WTC11 (cell line): ENCODE measurements at regions not wholly inside any gene's neighbourhood (a gene's known extent, or its start where the extent isn't known, plus 50 kb on each side); places are given as distances from the start of the nearest gene placed in this dataset.
"Not testable (repeated sequence)": the region's sequence is repeated elsewhere in the genome, so short reads cannot be mapped to it uniquely, and the experiment has no call there.

Experiments
- ATAC-seq: fragments of 200-7000 bp; cut with Tn5 transposase; 2 replicates; pipeline ENCODE4 v1.10.0; 2021; ENCODE audit warnings: mild to moderate bottlenecking, moderate library complexity
- CTCF ChIA-PET: fragments of 300-600 bp; sonication (Branson Sonifier 250); formaldehyde crosslinking; loops from one replicate; lab custom pipeline; 2021; ENCODE audit warnings: antibody characterized with exemption; lab: Charles Lee
- POLR2A ChIA-PET: fragments of 350-600 bp; sonication (Branson Sonifier 250); formaldehyde crosslinking; loops from one replicate; lab custom pipeline; 2021; ENCODE audit warnings: antibody characterized with exemption; lab: Charles Lee
- DNase-seq: peaks from one replicate; pipeline ENCODE4 v3.0.0; 2021; ENCODE audit warnings: low spot score
- H3K27ac Mint-ChIP-seq: 2 replicates; pipeline ENCODE4 v1.8.0; 2021; ENCODE audit warnings: mixed read lengths
- H3K27me3 Mint-ChIP-seq: 2 replicates; pipeline ENCODE4 v1.8.0; 2021; ENCODE audit warnings: low read depth, mild to moderate bottlenecking, moderate library complexity, mixed read lengths
- H3K36me3 Mint-ChIP-seq: 2 replicates; pipeline ENCODE4 v1.8.0; 2021; ENCODE audit warnings: mixed read lengths
- H3K4me1 Mint-ChIP-seq: 2 replicates; pipeline ENCODE4 v1.8.0; 2022; ENCODE audit warnings: mixed read lengths
- H3K4me3 Mint-ChIP-seq: 2 replicates; pipeline ENCODE4 v1.8.0; 2021; ENCODE audit warnings: mild to moderate bottlenecking, moderate library complexity, mixed read lengths
- H3K9me3 Mint-ChIP-seq: 2 replicates; pipeline ENCODE4 v1.8.0; 2021; ENCODE audit warnings: mixed read lengths
- CBFB ChIP-seq: sonication (generic); formaldehyde crosslinking; IDR thresholded peaks from 2 replicates; pipeline ENCODE4 v1.8.1; 2022; ENCODE audit warnings: mild to moderate bottlenecking, low read depth, missing genetic modification reagents
- CDX4 ChIP-seq: fragments of 250-450 bp; sonication (Bioruptor Pico); IDR thresholded peaks from 2 replicates; pipeline ENCODE4 v1.9.0; 2021; ENCODE audit warnings: moderate library complexity, mild to moderate bottlenecking, inconsistent platforms, borderline replicate concordance
- E2F5 ChIP-seq: sonication (generic); formaldehyde crosslinking; IDR thresholded peaks from 2 replicates; pipeline ENCODE4 v1.8.1; 2022; ENCODE audit warnings: mild to moderate bottlenecking, moderate library complexity, missing genetic modification reagents
- ETV6 ChIP-seq: sonication (generic); formaldehyde crosslinking; IDR thresholded peaks from 2 replicates; pipeline ENCODE4 v1.8.1; 2022; ENCODE audit warnings: mild to moderate bottlenecking, missing genetic modification reagents
- FOXP1 ChIP-seq: sonication (generic); formaldehyde crosslinking; IDR thresholded peaks from 2 replicates; pipeline ENCODE4 v1.8.0; 2022; ENCODE audit warnings: missing genetic modification reagents, mild to moderate bottlenecking, moderate library complexity, borderline replicate concordance
- IRF2 ChIP-seq: sonication (generic); formaldehyde crosslinking; IDR thresholded peaks from 2 replicates; pipeline ENCODE4 v1.8.0; 2022; ENCODE audit warnings: low read depth, missing genetic modification reagents, borderline replicate concordance
- NFE2L1 ChIP-seq: sonication (generic); formaldehyde crosslinking; IDR thresholded peaks from 2 replicates; pipeline ENCODE4 v1.8.1; 2023; ENCODE audit warnings: missing genetic modification reagents
- PREB ChIP-seq: sonication (generic); formaldehyde crosslinking; IDR thresholded peaks from 2 replicates; pipeline ENCODE4 v1.8.1; 2022; ENCODE audit warnings: mild to moderate bottlenecking, missing genetic modification reagents, moderate library complexity, borderline replicate concordance
- PRRX2 ChIP-seq: fragments of 250-450 bp; sonication (Bioruptor Pico); IDR thresholded peaks from 2 replicates; pipeline ENCODE4 v1.8.0; 2021; ENCODE audit warnings: mild to moderate bottlenecking
- SMAD3 ChIP-seq: sonication (generic); formaldehyde crosslinking; IDR thresholded peaks from 2 replicates; pipeline ENCODE4 v1.8.0; 2022; ENCODE audit warnings: missing genetic modification reagents, mild to moderate bottlenecking, borderline replicate concordance
- TP53 ChIP-seq: sonication (generic); formaldehyde crosslinking; IDR thresholded peaks from 2 replicates; pipeline ENCODE4 v1.8.1; 2023; ENCODE audit warnings: mild to moderate bottlenecking, missing genetic modification reagents
- ZNF138 ChIP-seq: sonication (generic); formaldehyde crosslinking; conservative IDR thresholded peaks from 2 replicates; pipeline ENCODE4 v1.8.1; 2022; ENCODE audit warnings: mild to moderate bottlenecking, moderate library complexity, missing genetic modification reagents
- ZNF317 ChIP-seq: sonication (generic); formaldehyde crosslinking; IDR thresholded peaks from 2 replicates; pipeline ENCODE4 v1.8.1; 2023; ENCODE audit warnings: low read depth, mild to moderate bottlenecking, moderate library complexity, missing genetic modification reagents, borderline replicate concordance
- ZNF396 ChIP-seq: fragments of 250-450 bp; sonication (Bioruptor Pico); IDR thresholded peaks from 2 replicates; pipeline ENCODE4 v1.8.0; 2021; ENCODE audit warnings: mild to moderate bottlenecking, moderate library complexity, borderline replicate concordance
- TF ChIP-seq, protein P1 (sequence below): sonication (generic); formaldehyde crosslinking; IDR thresholded peaks from 2 replicates; pipeline ENCODE4 v1.8.0; 2022; ENCODE audit warnings: missing genetic modification reagents
- TF ChIP-seq, protein P2 (sequence below): sonication (generic); formaldehyde crosslinking; IDR thresholded peaks from 2 replicates; pipeline ENCODE4 v1.8.1; 2023; ENCODE audit warnings: mild to moderate bottlenecking, moderate library complexity, missing genetic modification reagents
- TF ChIP-seq, protein P3 (sequence below): sonication (generic); formaldehyde crosslinking; conservative IDR thresholded peaks from 2 replicates; pipeline ENCODE4 v1.8.1; 2022; ENCODE audit warnings: mild to moderate bottlenecking, missing genetic modification reagents
- TF ChIP-seq, protein P4 (sequence below): sonication (generic); formaldehyde crosslinking; IDR thresholded peaks from 2 replicates; pipeline ENCODE4 v1.8.1; 2022; ENCODE audit warnings: low read depth, mild to moderate bottlenecking, moderate library complexity, missing genetic modification reagents, borderline replicate concordance

- TF ChIP-seq ETV6 = no peak
- TF ChIP-seq NFE2L1 (CRISPR knock-in tag) = no peak
- no peak for TF ChIP-seq FOXP1 (CRISPR knock-in tag)
- TF ChIP-seq SMAD3 (CRISPR knock-in tag) = no peak
- TF ChIP-seq, protein P1, sequence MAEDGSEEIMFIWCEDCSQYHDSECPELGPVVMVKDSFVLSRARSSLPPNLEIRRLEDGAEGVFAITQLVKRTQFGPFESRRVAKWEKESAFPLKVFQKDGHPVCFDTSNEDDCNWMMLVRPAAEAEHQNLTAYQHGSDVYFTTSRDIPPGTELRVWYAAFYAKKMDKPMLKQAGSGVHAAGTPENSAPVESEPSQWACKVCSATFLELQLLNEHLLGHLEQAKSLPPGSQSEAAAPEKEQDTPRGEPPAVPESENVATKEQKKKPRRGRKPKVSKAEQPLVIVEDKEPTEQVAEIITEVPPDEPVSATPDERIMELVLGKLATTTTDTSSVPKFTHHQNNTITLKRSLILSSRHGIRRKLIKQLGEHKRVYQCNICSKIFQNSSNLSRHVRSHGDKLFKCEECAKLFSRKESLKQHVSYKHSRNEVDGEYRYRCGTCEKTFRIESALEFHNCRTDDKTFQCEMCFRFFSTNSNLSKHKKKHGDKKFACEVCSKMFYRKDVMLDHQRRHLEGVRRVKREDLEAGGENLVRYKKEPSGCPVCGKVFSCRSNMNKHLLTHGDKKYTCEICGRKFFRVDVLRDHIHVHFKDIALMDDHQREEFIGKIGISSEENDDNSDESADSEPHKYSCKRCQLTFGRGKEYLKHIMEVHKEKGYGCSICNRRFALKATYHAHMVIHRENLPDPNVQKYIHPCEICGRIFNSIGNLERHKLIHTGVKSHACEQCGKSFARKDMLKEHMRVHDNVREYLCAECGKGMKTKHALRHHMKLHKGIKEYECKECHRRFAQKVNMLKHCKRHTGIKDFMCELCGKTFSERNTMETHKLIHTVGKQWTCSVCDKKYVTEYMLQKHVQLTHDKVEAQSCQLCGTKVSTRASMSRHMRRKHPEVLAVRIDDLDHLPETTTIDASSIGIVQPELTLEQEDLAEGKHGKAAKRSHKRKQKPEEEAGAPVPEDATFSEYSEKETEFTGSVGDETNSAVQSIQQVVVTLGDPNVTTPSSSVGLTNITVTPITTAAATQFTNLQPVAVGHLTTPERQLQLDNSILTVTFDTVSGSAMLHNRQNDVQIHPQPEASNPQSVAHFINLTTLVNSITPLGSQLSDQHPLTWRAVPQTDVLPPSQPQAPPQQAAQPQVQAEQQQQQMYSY = no peak
- TF ChIP-seq ZNF317 (CRISPR knock-in tag) = no peak
These were observed 103.5 kb upstream of the SLC7A14 start (continued) for GRCh38 chr3:170689296-170689829.

- H3K27me3 Mint-ChIP-seq = peaks cover 10% of the 10 kb centered on the region; the same call in 1 of the 2 replicates
- H3K27ac Mint-ChIP-seq, DNase-seq, POLR2A ChIA-PET, CTCF ChIA-PET, ATAC-seq, H3K4me3 Mint-ChIP-seq: not testable (repeated sequence)
- peaks cover 31% of the 10 kb centered on the region for H3K4me1 Mint-ChIP-seq
- H3K9me3 Mint-ChIP-seq = peaks cover 23% of the 10 kb centered on the region
- peaks cover 23% of the 10 kb centered on the region; the same call in 1 of the 2 replicates for H3K36me3 Mint-ChIP-seq
These were observed 102.3 kb upstream of the SLC7A14 start for GRCh38 chr3:170688222-170688621.

DNA sequence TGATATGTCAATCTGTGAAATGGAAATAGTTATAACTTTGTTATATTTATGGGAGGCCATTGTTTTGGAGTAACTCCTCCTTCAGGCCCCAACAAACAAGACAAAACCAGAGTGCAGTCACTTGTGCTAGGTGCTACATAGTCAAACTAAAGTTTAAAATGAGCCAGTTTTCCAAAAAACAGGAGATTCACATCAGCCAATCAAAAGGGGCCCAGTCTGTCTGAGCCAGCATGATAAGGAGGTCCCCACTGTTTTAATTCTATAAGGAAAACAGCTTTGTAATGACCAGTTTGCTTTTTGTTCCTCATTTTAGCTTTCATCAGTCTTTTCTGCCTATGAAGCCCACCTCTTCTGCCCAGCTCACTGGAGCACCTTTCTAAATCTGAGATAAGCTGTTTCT, 94.7 kb upstream of the SLC7A14 start:
- CTCF ChIA-PET = no interaction called here

DNA sequence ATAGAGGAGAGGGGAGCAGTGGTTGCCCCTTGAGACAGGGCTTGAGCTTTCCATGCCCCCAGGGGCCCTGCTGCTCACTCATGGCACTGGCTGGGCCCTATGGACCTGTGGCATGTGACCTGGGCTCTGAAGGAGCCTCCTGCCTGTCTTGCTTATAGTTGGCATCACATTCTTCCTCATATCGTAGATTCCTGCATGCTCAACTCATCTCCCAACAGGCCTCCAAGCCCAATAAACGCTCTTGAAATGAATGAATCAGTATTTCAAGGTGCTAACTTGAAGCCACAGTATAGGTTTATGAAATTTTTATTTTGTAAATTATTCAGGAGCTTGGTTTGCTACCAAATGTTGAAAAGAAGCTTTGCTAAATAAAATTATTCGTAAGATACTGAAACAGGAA, 93.3 kb upstream of the SLC7A14 start:
- DNase-seq (no peak), ATAC-seq (no peak)
- Mint-ChIP-seq H3K4me3 (no peak overlapping the region), H3K4me1 (no peaks in the 10 kb centered on the region; the same call in 1 of the 2 replicates), H3K27me3 (peaks cover 7% of the 10 kb centered on the region), H3K9me3 (peaks cover 3% of the 10 kb centered on the region; the same call in 1 of the 2 replicates), H3K27ac (no peak overlapping the region), H3K36me3 (peaks cover 3% of the 10 kb centered on the region)
- CTCF ChIA-PET = no interaction called here
- POLR2A ChIA-PET = no interaction called here
- TF ChIP-seq CBFB (CRISPR knock-in tag) = no peak
- TF ChIP-seq, protein P2, sequence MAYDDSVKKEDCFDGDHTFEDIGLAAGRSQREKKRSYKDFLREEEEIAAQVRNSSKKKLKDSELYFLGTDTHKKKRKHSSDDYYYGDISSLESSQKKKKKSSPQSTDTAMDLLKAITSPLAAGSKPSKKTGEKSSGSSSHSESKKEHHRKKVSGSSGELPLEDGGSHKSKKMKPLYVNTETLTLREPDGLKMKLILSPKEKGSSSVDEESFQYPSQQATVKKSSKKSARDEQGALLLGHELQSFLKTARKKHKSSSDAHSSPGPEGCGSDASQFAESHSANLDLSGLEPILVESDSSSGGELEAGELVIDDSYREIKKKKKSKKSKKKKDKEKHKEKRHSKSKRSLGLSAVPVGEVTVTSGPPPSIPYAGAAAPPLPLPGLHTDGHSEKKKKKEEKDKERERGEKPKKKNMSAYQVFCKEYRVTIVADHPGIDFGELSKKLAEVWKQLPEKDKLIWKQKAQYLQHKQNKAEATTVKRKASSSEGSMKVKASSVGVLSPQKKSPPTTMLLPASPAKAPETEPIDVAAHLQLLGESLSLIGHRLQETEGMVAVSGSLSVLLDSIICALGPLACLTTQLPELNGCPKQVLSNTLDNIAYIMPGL (CRISPR knock-in tag) = no peak
- TF ChIP-seq, protein P3, sequence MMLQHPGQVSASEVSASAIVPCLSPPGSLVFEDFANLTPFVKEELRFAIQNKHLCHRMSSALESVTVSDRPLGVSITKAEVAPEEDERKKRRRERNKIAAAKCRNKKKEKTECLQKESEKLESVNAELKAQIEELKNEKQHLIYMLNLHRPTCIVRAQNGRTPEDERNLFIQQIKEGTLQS (CRISPR knock-in tag) = no peak
- TF ChIP-seq CDX4 = no peak
- TF ChIP-seq, protein P4, sequence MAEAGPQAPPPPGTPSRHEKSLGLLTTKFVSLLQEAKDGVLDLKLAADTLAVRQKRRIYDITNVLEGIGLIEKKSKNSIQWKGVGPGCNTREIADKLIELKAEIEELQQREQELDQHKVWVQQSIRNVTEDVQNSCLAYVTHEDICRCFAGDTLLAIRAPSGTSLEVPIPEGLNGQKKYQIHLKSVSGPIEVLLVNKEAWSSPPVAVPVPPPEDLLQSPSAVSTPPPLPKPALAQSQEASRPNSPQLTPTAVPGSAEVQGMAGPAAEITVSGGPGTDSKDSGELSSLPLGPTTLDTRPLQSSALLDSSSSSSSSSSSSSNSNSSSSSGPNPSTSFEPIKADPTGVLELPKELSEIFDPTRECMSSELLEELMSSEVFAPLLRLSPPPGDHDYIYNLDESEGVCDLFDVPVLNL = no peak
- TF ChIP-seq TP53 (CRISPR knock-in tag) = no peak
- no peak for TF ChIP-seq E2F5 (CRISPR knock-in tag)
- TF ChIP-seq PRRX2 (CRISPR knock-in tag) = no peak

More for the DNA sequence above, 94.7 kb upstream of the SLC7A14 start:
- Mint-ChIP-seq H3K27me3 (peaks cover 7% of the 10 kb centered on the region), H3K36me3 (peaks cover 3% of the 10 kb centered on the region), H3K27ac (no peak overlapping the region), H3K4me1 (no peaks in the 10 kb centered on the region; the same call in 1 of the 2 replicates), H3K9me3 (peaks cover 3% of the 10 kb centered on the region; the same call in 1 of the 2 replicates), H3K4me3 (no peak overlapping the region)
- DNase-seq (no peak), ATAC-seq (no peak)
- TF ChIP-seq PREB (no peak), IRF2 (CRISPR knock-in tag) (no peak), ZNF396 (CRISPR knock-in tag) (no peak), ZNF138 (CRISPR knock-in tag) (no peak)
- TF ChIP-seq, protein P4 = no peak
- POLR2A ChIA-PET = no interaction called here
